H1 (cell line): ENCODE measurements at regions not wholly inside any gene's neighbourhood (a gene's known extent, or its start where the extent isn't known, plus 50 kb on each side); places are given as distances from the start of the nearest gene placed in this dataset.

Source experiments
- BACH1 ChIP-seq: IDR thresholded peaks from 2 replicates; pipeline ENCODE4 v1.6.1; 2012; ENCODE audit warnings: low read length, improper control_type of control experiment
- BRCA1 ChIP-seq: IDR thresholded peaks from 2 replicates; pipeline ENCODE4 v1.6.1; 2012; ENCODE audit warnings: low read depth, low read length, improper control_type of control experiment
- FOSL1 ChIP-seq: IDR thresholded peaks from 2 replicates; pipeline ENCODE4 v1.6.1; 2011; ENCODE audit warnings: mild to moderate bottlenecking, low read depth, low read length, moderate library complexity; ENCODE audit not compliant: insufficient read depth
- POLR2AphosphoS5 ChIP-seq: IDR thresholded peaks from 2 replicates; pipeline ENCODE4 v1.6.1; 2011; ENCODE audit warnings: low read depth, low read length
- SIN3A ChIP-seq, 2 experiments: IDR thresholded peaks in 1 of 2; conservative IDR thresholded peaks in 1 of 2; 2 replicates each; pipeline ENCODE4 v1.6.1; 2011 to 2012; ENCODE audit warnings: low read length in 2 of 2, improper control_type of control experiment in 1 of 2, low read depth in 1 of 2, mild to moderate bottlenecking in 1 of 2

DNA sequence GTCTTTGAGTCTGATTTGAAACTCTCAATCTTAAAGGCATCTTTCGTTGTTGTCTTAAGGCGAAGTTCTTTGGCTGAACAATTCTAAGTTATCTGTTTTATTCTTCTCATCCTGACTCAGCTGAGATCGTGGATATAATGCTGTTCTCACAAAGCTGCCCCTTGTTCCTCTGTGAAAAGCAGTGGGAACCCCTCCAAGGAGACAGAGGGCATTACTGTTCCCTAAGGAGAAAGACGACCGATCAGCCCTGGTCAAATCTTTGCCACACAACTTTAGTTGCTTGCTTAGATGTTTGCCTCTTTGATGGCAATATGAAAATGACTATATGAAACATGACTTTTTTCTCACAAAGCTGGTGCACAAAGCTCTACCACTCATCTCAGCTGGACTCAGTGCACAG, 1016.7 kb downstream of the REEP3 start (continued):
- TF ChIP-seq BACH1 (no peak), POLR2AphosphoS5 (no peak), SIN3A (conservative IDR thresholded peaks at IDR 0.05 in 1 of 2, IDR thresholded peaks at IDR 0.05 in 1 of 2; ENCODE audit: low read depth in 1 of 2, low read length in 2 of 2) (no peak), FOSL1 (no peak), BRCA1 (no peak)
